ENCODE measurements at regions not wholly inside any gene's neighbourhood (a gene's known extent, or its start where the extent isn't known, plus 50 kb on each side); places are given as distances from the start of the nearest gene placed in this dataset.

GRCh38 chr13:63901630-63902029 is 2486.0 kb upstream of the PCDH20 start:
- H3K4me3 ChIP-seq (ENCODE audit: low read length), result no peak overlapping the region

GRCh38 chr13:63900406-63900805 is 2484.8 kb upstream of the PCDH20 start:
- TF ChIP-seq, protein P1, sequence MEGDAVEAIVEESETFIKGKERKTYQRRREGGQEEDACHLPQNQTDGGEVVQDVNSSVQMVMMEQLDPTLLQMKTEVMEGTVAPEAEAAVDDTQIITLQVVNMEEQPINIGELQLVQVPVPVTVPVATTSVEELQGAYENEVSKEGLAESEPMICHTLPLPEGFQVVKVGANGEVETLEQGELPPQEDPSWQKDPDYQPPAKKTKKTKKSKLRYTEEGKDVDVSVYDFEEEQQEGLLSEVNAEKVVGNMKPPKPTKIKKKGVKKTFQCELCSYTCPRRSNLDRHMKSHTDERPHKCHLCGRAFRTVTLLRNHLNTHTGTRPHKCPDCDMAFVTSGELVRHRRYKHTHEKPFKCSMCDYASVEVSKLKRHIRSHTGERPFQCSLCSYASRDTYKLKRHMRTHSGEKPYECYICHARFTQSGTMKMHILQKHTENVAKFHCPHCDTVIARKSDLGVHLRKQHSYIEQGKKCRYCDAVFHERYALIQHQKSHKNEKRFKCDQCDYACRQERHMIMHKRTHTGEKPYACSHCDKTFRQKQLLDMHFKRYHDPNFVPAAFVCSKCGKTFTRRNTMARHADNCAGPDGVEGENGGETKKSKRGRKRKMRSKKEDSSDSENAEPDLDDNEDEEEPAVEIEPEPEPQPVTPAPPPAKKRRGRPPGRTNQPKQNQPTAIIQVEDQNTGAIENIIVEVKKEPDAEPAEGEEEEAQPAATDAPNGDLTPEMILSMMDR (IDR thresholded peaks at IDR 0.05; ENCODE audit: low read depth, low read length, poor library complexity, severe bottlenecking), result no peak
- TF ChIP-seq EZH2phosphoT487 (IDR thresholded peaks at IDR 0.05; ENCODE audit: borderline replicate concordance, low read length), result no peak
- Histone ChIP-seq H3K79me2 (ENCODE audit: control insufficient read depth, low read length) (no peaks in the 10 kb centered on the region), H4K20me1 (ENCODE audit: control insufficient read depth, insufficient read depth, low read depth, low read length) (no peaks in the 10 kb centered on the region), H3K27ac (ENCODE audit: low read depth, low read length) (no peak overlapping the region), H3K4me3 (ENCODE audit: low read length) (no peak overlapping the region), H3K4me1 (ENCODE audit: control insufficient read depth, low read length) (no peaks in the 10 kb centered on the region), H3K36me3 (ENCODE audit: control insufficient read depth, low read length) (no peaks in the 10 kb centered on the region), H3K4me2 (ENCODE audit: low read length) (no peak overlapping the region), H3K27me3 (ENCODE audit: control insufficient read depth, low read length) (no peaks in the 10 kb centered on the region), H3K9me3 (ENCODE audit: control insufficient read depth, insufficient read depth, low read length) (no peaks in the 10 kb centered on the region), H3F3A (ENCODE audit: control insufficient read depth, insufficient read depth) (no peaks in the 10 kb centered on the region), H3K9me2 (replicated peaks; ENCODE audit: control insufficient read depth, low read length) (no peaks in the 10 kb centered on the region; the same call in 1 of the 2 replicates)

More at GRCh38 chr13:63901630-63902029, 2486.0 kb upstream of the PCDH20 start:
- Histone ChIP-seq H4K20me1 (ENCODE audit: control insufficient read depth, insufficient read depth, low read depth, low read length) (no peaks in the 10 kb centered on the region), H3K27me3 (ENCODE audit: control insufficient read depth, low read length) (no peaks in the 10 kb centered on the region), H3K4me1 (ENCODE audit: control insufficient read depth, low read length) (no peaks in the 10 kb centered on the region), H3F3A (ENCODE audit: control insufficient read depth, insufficient read depth) (no peaks in the 10 kb centered on the region), H3K79me2 (ENCODE audit: control insufficient read depth, low read length) (no peaks in the 10 kb centered on the region), H3K4me2 (ENCODE audit: low read length) (no peak overlapping the region), H3K9me3 (ENCODE audit: control insufficient read depth, insufficient read depth, low read length) (no peaks in the 10 kb centered on the region), H3K36me3 (ENCODE audit: control insufficient read depth, low read length) (no peaks in the 10 kb centered on the region), H3K27ac (ENCODE audit: low read depth, low read length) (no peak overlapping the region), H3K9me2 (replicated peaks; ENCODE audit: control insufficient read depth, low read length) (no peaks in the 10 kb centered on the region; the same call in 1 of the 2 replicates)
- TF ChIP-seq EZH2phosphoT487 (IDR thresholded peaks at IDR 0.05; ENCODE audit: borderline replicate concordance, low read length), result no peak
- TF ChIP-seq, protein P1 (IDR thresholded peaks at IDR 0.05; ENCODE audit: low read depth, low read length, poor library complexity, severe bottlenecking), result no peak

DNA sequence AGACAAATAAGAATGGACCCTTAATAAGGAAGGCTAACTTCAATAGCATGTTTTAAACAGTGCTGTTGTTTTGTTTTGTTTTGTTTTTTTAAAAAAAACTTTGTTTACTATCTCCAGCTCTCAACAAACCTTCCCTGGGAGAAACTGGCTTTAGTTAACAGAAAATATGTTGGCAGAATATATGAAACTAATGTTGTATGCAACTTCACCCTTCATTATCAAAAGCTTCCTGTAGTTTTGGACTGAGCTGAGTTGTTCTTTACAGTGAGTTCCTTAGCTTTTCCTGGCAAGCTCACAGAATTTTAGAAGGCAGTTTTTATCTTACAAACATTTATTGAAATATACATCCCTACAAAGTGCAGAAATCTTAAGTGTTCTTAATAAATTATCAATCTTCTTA is 2480.7 kb upstream of the PCDH20 start:
- Histone ChIP-seq H3K36me3 (ENCODE audit: control insufficient read depth, low read length) (no peaks in the 10 kb centered on the region), H3K4me1 (ENCODE audit: control insufficient read depth, low read length) (no peaks in the 10 kb centered on the region), H3K4me3 (ENCODE audit: low read length) (no peak overlapping the region), H3K9me3 (ENCODE audit: control insufficient read depth, insufficient read depth, low read length) (no peaks in the 10 kb centered on the region), H3K9me2 (replicated peaks; ENCODE audit: control insufficient read depth, low read length) (no peaks in the 10 kb centered on the region; the same call in 1 of the 2 replicates), H3F3A (ENCODE audit: control insufficient read depth, insufficient read depth) (no peaks in the 10 kb centered on the region), H3K27me3 (ENCODE audit: control insufficient read depth, low read length) (no peaks in the 10 kb centered on the region), H4K20me1 (ENCODE audit: control insufficient read depth, insufficient read depth, low read depth, low read length) (no peaks in the 10 kb centered on the region), H3K79me2 (ENCODE audit: control insufficient read depth, low read length) (no peaks in the 10 kb centered on the region), H3K4me2 (ENCODE audit: low read length) (no peak overlapping the region), H3K27ac (ENCODE audit: low read depth, low read length) (no peak overlapping the region)
- no peak for TF ChIP-seq EZH2phosphoT487 (IDR thresholded peaks at IDR 0.05; ENCODE audit: borderline replicate concordance, low read length)
- TF ChIP-seq, protein P1 (IDR thresholded peaks at IDR 0.05; ENCODE audit: low read depth, low read length, poor library complexity, severe bottlenecking), result no peak
